WTC11 (cell line): ENCODE measurements at regions not wholly inside any gene's neighbourhood (a gene's known extent, or its start where the extent isn't known, plus 50 kb on each side); places are given as distances from the start of the nearest gene placed in this dataset.
"Not testable (repeated sequence)": the region's sequence is repeated elsewhere in the genome, so short reads cannot be mapped to it uniquely, and the experiment has no call there.

ENCODE experiments used
- ATAC-seq: fragments of 200-7000 bp; cut with Tn5 transposase; 2 replicates; pipeline ENCODE4 v1.10.0; 2021; ENCODE audit warnings: mild to moderate bottlenecking, moderate library complexity
- CTCF ChIA-PET: fragments of 300-600 bp; sonication (Branson Sonifier 250); formaldehyde crosslinking; loops from one replicate; lab custom pipeline; 2021; ENCODE audit warnings: antibody characterized with exemption; lab: Charles Lee
- POLR2A ChIA-PET: fragments of 350-600 bp; sonication (Branson Sonifier 250); formaldehyde crosslinking; loops from one replicate; lab custom pipeline; 2021; ENCODE audit warnings: antibody characterized with exemption; lab: Charles Lee
- DNase-seq: peaks from one replicate; pipeline ENCODE4 v3.0.0; 2021; ENCODE audit warnings: low spot score
- H3K27ac Mint-ChIP-seq: 2 replicates; pipeline ENCODE4 v1.8.0; 2021; ENCODE audit warnings: mixed read lengths
- H3K27me3 Mint-ChIP-seq: 2 replicates; pipeline ENCODE4 v1.8.0; 2021; ENCODE audit warnings: low read depth, mild to moderate bottlenecking, moderate library complexity, mixed read lengths
- H3K36me3 Mint-ChIP-seq: 2 replicates; pipeline ENCODE4 v1.8.0; 2021; ENCODE audit warnings: mixed read lengths
- H3K4me1 Mint-ChIP-seq: 2 replicates; pipeline ENCODE4 v1.8.0; 2022; ENCODE audit warnings: mixed read lengths
- H3K4me3 Mint-ChIP-seq: 2 replicates; pipeline ENCODE4 v1.8.0; 2021; ENCODE audit warnings: mild to moderate bottlenecking, moderate library complexity, mixed read lengths
- H3K9me3 Mint-ChIP-seq: 2 replicates; pipeline ENCODE4 v1.8.0; 2021; ENCODE audit warnings: mixed read lengths
- E2F5 ChIP-seq: sonication (generic); formaldehyde crosslinking; IDR thresholded peaks from 2 replicates; pipeline ENCODE4 v1.8.1; 2022; ENCODE audit warnings: mild to moderate bottlenecking, moderate library complexity, missing genetic modification reagents
- ESRRA ChIP-seq: sonication (generic); formaldehyde crosslinking; IDR thresholded peaks from 2 replicates; pipeline ENCODE4 v1.8.1; 2022; ENCODE audit warnings: mild to moderate bottlenecking, missing genetic modification reagents, borderline replicate concordance
- ETV6 ChIP-seq: sonication (generic); formaldehyde crosslinking; IDR thresholded peaks from 2 replicates; pipeline ENCODE4 v1.8.1; 2022; ENCODE audit warnings: mild to moderate bottlenecking, missing genetic modification reagents
- FOXP1 ChIP-seq: sonication (generic); formaldehyde crosslinking; IDR thresholded peaks from 2 replicates; pipeline ENCODE4 v1.8.0; 2022; ENCODE audit warnings: missing genetic modification reagents, mild to moderate bottlenecking, moderate library complexity, borderline replicate concordance
- FOXP4 ChIP-seq: sonication (generic); formaldehyde crosslinking; IDR thresholded peaks from 2 replicates; pipeline ENCODE4 v1.8.0; 2022; ENCODE audit warnings: mild to moderate bottlenecking, missing genetic modification reagents
- HMGA2 ChIP-seq: fragments of 250-450 bp; sonication (Bioruptor Pico); IDR thresholded peaks from 2 replicates; pipeline ENCODE4 v1.4.0; 2021; ENCODE audit warnings: mild to moderate bottlenecking, moderate library complexity
- NFATC4 ChIP-seq: fragments of 250-450 bp; sonication (Bioruptor Pico); IDR thresholded peaks from 2 replicates; pipeline ENCODE4 v1.9.0; 2021; ENCODE audit warnings: mild to moderate bottlenecking
- NFYB ChIP-seq: sonication (generic); formaldehyde crosslinking; conservative IDR thresholded peaks from 2 replicates; pipeline ENCODE4 v1.8.0; 2022; ENCODE audit warnings: low read depth, missing genetic modification reagents
- NR3C1 ChIP-seq: sonication (generic); formaldehyde crosslinking; conservative IDR thresholded peaks from 2 replicates; pipeline ENCODE4 v1.8.1; 2023; ENCODE audit warnings: low read depth, mild to moderate bottlenecking, missing genetic modification reagents
- SMAD4 ChIP-seq: sonication (generic); formaldehyde crosslinking; IDR thresholded peaks from 2 replicates; pipeline ENCODE4 v1.8.0; 2022; ENCODE audit warnings: mild to moderate bottlenecking, missing genetic modification reagents
- ZNF281 ChIP-seq: sonication (generic); formaldehyde crosslinking; IDR thresholded peaks from 2 replicates; pipeline ENCODE4 v1.8.0; 2023; ENCODE audit warnings: mild to moderate bottlenecking, missing genetic modification reagents
- ZNF423 ChIP-seq: fragments of 250-450 bp; sonication (Bioruptor Pico); IDR thresholded peaks from 2 replicates; pipeline ENCODE4 v2.1.2; 2022; ENCODE audit warnings: mild to moderate bottlenecking, moderate library complexity
- ZNF512 ChIP-seq: sonication (generic); formaldehyde crosslinking; IDR thresholded peaks from 2 replicates; pipeline ENCODE4 v1.8.1; 2022; ENCODE audit warnings: missing genetic modification reagents, borderline replicate concordance
- ZSCAN18 ChIP-seq: fragments of 250-450 bp; sonication (Bioruptor Pico); IDR thresholded peaks from 2 replicates; pipeline ENCODE4 v2.1.2; 2022; ENCODE audit warnings: mild to moderate bottlenecking, moderate library complexity

GRCh38 chr2:136666-137065 lies 90.4 kb upstream of the FAM110C start:
- no peaks in the 10 kb centered on the region for H3K36me3 Mint-ChIP-seq
- TF ChIP-seq ETV6 (CRISPR knock-in tag) = 0 out of 2 replicates have a peak, but pooled peaks have one; percentile 38
- no peak for TF ChIP-seq NFYB
- TF ChIP-seq ZNF423 (CRISPR knock-in tag) = 0 out of 2 replicates have a peak, but pooled peaks have one; percentile 41
- TF ChIP-seq ESRRA = no peak
- DNase-seq (peak; percentile 50), ATAC-seq (peak; percentile 79)
- no peak overlapping the region for H3K4me3 Mint-ChIP-seq
- ChIA-PET CTCF (interaction anchor here (0.9 kb wide), 1 partner anchor 125 kb away, joined by 3 read pairs; no protein-coding TSS in a partner anchor), POLR2A (no interaction called here)
- H3K27me3 Mint-ChIP-seq = no peaks in the 10 kb centered on the region; the same call in 1 of the 2 replicates
- H3K9me3 Mint-ChIP-seq = peaks cover 6% of the 10 kb centered on the region; the same call in 1 of the 2 replicates
- peaks cover 52% of the 10 kb centered on the region for H3K4me1 Mint-ChIP-seq
- no peak overlapping the region for H3K27ac Mint-ChIP-seq

- POLR2A ChIA-PET = no interaction called here
- DNase-seq = no peak
- Mint-ChIP-seq H3K4me1 (peaks cover 27% of the 10 kb centered on the region), H3K4me3 (no peak overlapping the region), H3K9me3 (peaks cover 16% of the 10 kb centered on the region), H3K36me3 (no peaks in the 10 kb centered on the region), H3K27me3 (no peaks in the 10 kb centered on the region; the same call in 1 of the 2 replicates), H3K27ac (no peak overlapping the region)
- TF ChIP-seq ZSCAN18 = no peak
- no peak for TF ChIP-seq SMAD4
- no peak for TF ChIP-seq FOXP1 (CRISPR knock-in tag)
- ATAC-seq = peak; percentile 71
- CTCF ChIA-PET = no interaction called here
Measured at GRCh38 chr2:133675-134593, 87.6 kb upstream of the FAM110C start.

- H3K9me3 Mint-ChIP-seq = peaks cover 21% of the 10 kb centered on the region
- H3K27me3 Mint-ChIP-seq, POLR2A ChIA-PET, H3K27ac Mint-ChIP-seq, H3K4me1 Mint-ChIP-seq, H3K4me3 Mint-ChIP-seq, H3K36me3 Mint-ChIP-seq, CTCF ChIA-PET, DNase-seq, ATAC-seq: not testable (repeated sequence)
Measured at GRCh38 chr2:126769-127168, 80.5 kb upstream of the FAM110C start.

- POLR2A ChIA-PET = no interaction called here
- TF ChIP-seq FOXP4 (CRISPR knock-in tag) = no peak
- no peak for TF ChIP-seq HMGA2 (CRISPR knock-in tag)
- TF ChIP-seq FOXP1 (CRISPR knock-in tag) = no peak
- TF ChIP-seq ZNF512 = no peak
- no peak for TF ChIP-seq E2F5 (CRISPR knock-in tag)
- TF ChIP-seq NFATC4 = no peak
- TF ChIP-seq NR3C1 = no peak
- TF ChIP-seq ZNF281 (CRISPR knock-in tag) = no peak
- H3K9me3 Mint-ChIP-seq = peaks cover 14% of the 10 kb centered on the region
- CTCF ChIA-PET = interaction anchor here (1.8 kb wide), 1 partner anchor 10 kb away, joined by 4 read pairs; no protein-coding TSS in a partner anchor
- no peak overlapping the region for H3K4me3 Mint-ChIP-seq
- H3K36me3 Mint-ChIP-seq = peaks cover 5% of the 10 kb centered on the region; the same call in 1 of the 2 replicates
- H3K27me3 Mint-ChIP-seq = peaks cover 4% of the 10 kb centered on the region
- peak; percentile 50 for ATAC-seq
- no peak for DNase-seq
- H3K27ac Mint-ChIP-seq = no peak overlapping the region
- H3K4me1 Mint-ChIP-seq = 0 out of 2 replicates have a peak, but pooled peaks cover 3% of the 10 kb centered on the region
Measured at GRCh38 chr2:124241-124880, 78.1 kb upstream of the FAM110C start.
